Astrocyte of the cerebellum (primary cell): ENCODE measurements at regions not wholly inside any gene's neighbourhood (a gene's known extent, or its start where the extent isn't known, plus 50 kb on each side); places are given as distances from the start of the nearest gene placed in this dataset.

Source experiments
- DNase-seq: peaks from one replicate; pipeline ENCODE4 v3.0.0-alpha.2; 2011; ENCODE audit warnings: low read depth
- H3K4me3 ChIP-seq: 2 replicates; pipeline ENCODE4 v1.5.1; 2011; ENCODE audit warnings: mild to moderate bottlenecking, low read depth, low read length, moderate library complexity
- in situ Hi-C: cut with HindIII; loops from 2 replicates; pipeline ENCODE4 v1.10.0; 2017; ENCODE audit warnings: low sequenced_read_pairs
- TF ChIP-seq, protein P1 (sequence below): IDR thresholded peaks from 2 replicates; pipeline ENCODE4 v1.5.1; 2012; ENCODE audit warnings: low read length, low read depth, moderate library complexity, mild to moderate bottlenecking; ENCODE audit errors: missing control alignments

GRCh38 chr2:240219208-240219890 lies 78.9 kb upstream of the OTOS start:
- in situ Hi-C loops: no loop called here
- TF ChIP-seq, protein P1, sequence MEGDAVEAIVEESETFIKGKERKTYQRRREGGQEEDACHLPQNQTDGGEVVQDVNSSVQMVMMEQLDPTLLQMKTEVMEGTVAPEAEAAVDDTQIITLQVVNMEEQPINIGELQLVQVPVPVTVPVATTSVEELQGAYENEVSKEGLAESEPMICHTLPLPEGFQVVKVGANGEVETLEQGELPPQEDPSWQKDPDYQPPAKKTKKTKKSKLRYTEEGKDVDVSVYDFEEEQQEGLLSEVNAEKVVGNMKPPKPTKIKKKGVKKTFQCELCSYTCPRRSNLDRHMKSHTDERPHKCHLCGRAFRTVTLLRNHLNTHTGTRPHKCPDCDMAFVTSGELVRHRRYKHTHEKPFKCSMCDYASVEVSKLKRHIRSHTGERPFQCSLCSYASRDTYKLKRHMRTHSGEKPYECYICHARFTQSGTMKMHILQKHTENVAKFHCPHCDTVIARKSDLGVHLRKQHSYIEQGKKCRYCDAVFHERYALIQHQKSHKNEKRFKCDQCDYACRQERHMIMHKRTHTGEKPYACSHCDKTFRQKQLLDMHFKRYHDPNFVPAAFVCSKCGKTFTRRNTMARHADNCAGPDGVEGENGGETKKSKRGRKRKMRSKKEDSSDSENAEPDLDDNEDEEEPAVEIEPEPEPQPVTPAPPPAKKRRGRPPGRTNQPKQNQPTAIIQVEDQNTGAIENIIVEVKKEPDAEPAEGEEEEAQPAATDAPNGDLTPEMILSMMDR: no peak
- no peak for DNase-seq
- no peak overlapping the region for H3K4me3 ChIP-seq

DNA sequence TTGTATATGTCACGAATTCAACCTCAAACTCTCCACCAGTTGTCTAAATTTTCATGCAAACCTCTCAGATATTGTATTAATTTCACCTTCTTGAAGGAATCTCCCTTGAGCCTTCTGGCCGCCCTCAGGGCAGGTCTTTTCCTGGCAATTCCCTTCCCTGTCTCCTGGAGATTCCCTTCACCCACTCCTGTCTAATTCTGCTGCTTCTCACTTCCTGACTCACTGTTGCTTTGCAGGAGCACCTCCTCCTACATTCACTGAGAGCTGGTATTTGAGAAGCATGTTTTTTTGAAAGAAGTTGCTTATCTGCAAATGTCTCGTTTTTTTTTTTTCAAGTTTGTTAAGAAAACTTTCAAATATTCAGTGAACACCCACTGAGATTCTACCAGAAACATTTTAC lies 79.9 kb upstream of the OTOS start:
- TF ChIP-seq, protein P1: no peak
- no peak for DNase-seq
- H3K4me3 ChIP-seq: no peak overlapping the region
- in situ Hi-C loops: loop anchor here (5.0 kb wide), 2 partner anchors 43 to 202 kb away; no protein-coding TSS in a partner anchor

- H3K4me3 ChIP-seq: no peak overlapping the region
- in situ Hi-C loops: loop anchor here (5.0 kb wide), 2 partner anchors 46 to 199 kb away; no protein-coding TSS in a partner anchor
- DNase-seq: no peak
- TF ChIP-seq, protein P1: no peak
Measured at GRCh38 chr2:240223631-240224030, 83.2 kb upstream of the OTOS start.

DNA sequence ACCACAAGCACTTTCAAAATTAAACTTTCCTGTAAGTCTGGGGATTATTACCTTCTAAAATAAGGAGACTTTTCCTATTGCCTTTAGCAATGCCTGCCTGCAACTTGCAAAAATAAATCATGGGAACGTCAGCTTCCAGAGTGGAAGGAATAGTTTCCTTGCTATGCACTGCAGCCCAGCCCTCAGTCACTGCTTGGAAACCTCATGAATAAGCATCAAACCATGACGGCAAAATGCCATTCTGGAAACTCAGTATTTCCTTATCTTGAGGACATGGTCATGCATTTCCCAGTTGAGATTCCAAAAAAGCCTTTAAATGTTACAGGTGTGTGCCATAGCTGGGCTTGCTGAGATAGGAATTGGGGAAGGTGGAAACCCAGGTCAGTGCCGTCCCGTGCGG lies 84.2 kb upstream of the OTOS start:
- DNase-seq: no peak
- no peak overlapping the region for H3K4me3 ChIP-seq
- TF ChIP-seq, protein P1: no peak
- in situ Hi-C loops: loop anchor here (5.0 kb wide), 2 partner anchors 47 to 198 kb away; no protein-coding TSS in a partner anchor

DNA sequence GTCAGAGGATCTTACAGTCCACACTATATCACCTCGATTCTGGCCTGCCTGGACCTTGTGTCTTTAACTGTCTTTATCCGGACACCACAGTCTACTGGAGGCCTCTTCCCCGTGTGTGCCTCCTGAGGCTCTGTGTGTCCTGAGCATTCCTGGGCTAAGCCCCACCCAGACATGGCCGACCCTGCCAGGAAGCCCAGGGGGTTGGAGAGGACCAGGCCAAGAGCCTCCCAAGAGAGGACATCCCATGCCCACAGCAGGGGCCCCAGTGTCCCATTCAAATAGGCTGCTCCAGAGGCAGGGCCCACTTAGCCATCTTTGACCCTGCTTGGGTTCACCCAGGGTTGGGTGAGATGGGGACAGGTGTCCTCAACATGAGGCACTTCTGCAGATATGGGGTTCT lies 84.7 kb upstream of the OTOS start:
- H3K4me3 ChIP-seq: no peak overlapping the region
- TF ChIP-seq, protein P1: no peak
- no peak for DNase-seq
- in situ Hi-C loops: no loop called here

GRCh38 chr2:240225660-240226475 lies 85.4 kb upstream of the OTOS start:
- DNase-seq: no peak
- H3K4me3 ChIP-seq: no peak overlapping the region
- in situ Hi-C loops: no loop called here
- TF ChIP-seq, protein P1: no peak
